Chondrocyte (in vitro differentiated cells): ENCODE measurements at regions not wholly inside any gene's neighbourhood (a gene's known extent, or its start where the extent isn't known, plus 50 kb on each side); places are given as distances from the start of the nearest gene placed in this dataset.

Experiments used
- DNase-seq: peaks from one replicate; pipeline ENCODE4 v3.0.0; 2021; ENCODE audit warnings: mixed read lengths, low spot score
- H3K27ac Mint-ChIP-seq: one replicate; pipeline ENCODE4 v1.8.0; 2021; ENCODE audit warnings: mild to moderate bottlenecking, moderate library complexity, mixed read lengths; ENCODE audit not compliant: unreplicated experiment
- H3K27me3 Mint-ChIP-seq: 2 replicates; pipeline ENCODE4 v1.8.0; 2021; ENCODE audit warnings: low read depth, mixed read lengths
- H3K36me3 Mint-ChIP-seq: 2 replicates; pipeline ENCODE4 v1.8.0; 2021; ENCODE audit warnings: low read depth, mixed read lengths
- H3K4me1 Mint-ChIP-seq: 2 replicates; pipeline ENCODE4 v1.8.0; 2021; ENCODE audit warnings: low read depth, mild to moderate bottlenecking, mixed read lengths
- H3K4me3 Mint-ChIP-seq: one replicate; pipeline ENCODE4 v1.8.0; 2021; ENCODE audit warnings: mild to moderate bottlenecking, moderate library complexity, mixed read lengths; ENCODE audit not compliant: unreplicated experiment
- H3K9me3 Mint-ChIP-seq: 2 replicates; pipeline ENCODE4 v1.8.0; 2021; ENCODE audit warnings: low read depth, mixed read lengths
- CTCF ChIP-seq: fragments of 200-600 bp; sonication (generic); IDR thresholded peaks from 2 replicates; pipeline ENCODE4 v1.5.0; 2021; ENCODE audit warnings: antibody characterized with exemption, mild to moderate bottlenecking, moderate library complexity

GRCh38 chr1:98471633-98472032, 189.9 kb upstream of the SNX7 start:
- no peak overlapping the region for H3K27ac Mint-ChIP-seq
- H3K27me3 Mint-ChIP-seq: no peaks in the 10 kb centered on the region
- no peak for TF ChIP-seq CTCF
- H3K4me3 Mint-ChIP-seq: no peak overlapping the region
- no peaks in the 10 kb centered on the region for H3K9me3 Mint-ChIP-seq
- H3K36me3 Mint-ChIP-seq: no peaks in the 10 kb centered on the region
- H3K4me1 Mint-ChIP-seq: peaks cover 7% of the 10 kb centered on the region
- DNase-seq: no peak

- Mint-ChIP-seq H3K9me3 (no peaks in the 10 kb centered on the region), H3K4me3 (no peak overlapping the region), H3K27ac (no peak overlapping the region), H3K27me3 (no peaks in the 10 kb centered on the region), H3K36me3 (no peaks in the 10 kb centered on the region), H3K4me1 (peaks cover 10% of the 10 kb centered on the region)
- peak; percentile 98 for TF ChIP-seq CTCF
- no peak for DNase-seq
Measured at GRCh38 chr1:98468111-98468717, 193.3 kb upstream of the SNX7 start.

GRCh38 chr1:98467586-98467985, 193.9 kb upstream of the SNX7 start:
- DNase-seq: no peak

GRCh38 chr1:98467122-98467521, 194.4 kb upstream of the SNX7 start:
- no peak for DNase-seq
- no peak for TF ChIP-seq CTCF
- no peaks in the 10 kb centered on the region for H3K27me3 Mint-ChIP-seq
- peaks cover 10% of the 10 kb centered on the region for H3K4me1 Mint-ChIP-seq
- no peak overlapping the region for H3K27ac Mint-ChIP-seq
- H3K36me3 Mint-ChIP-seq: no peaks in the 10 kb centered on the region
- no peak overlapping the region for H3K4me3 Mint-ChIP-seq
- H3K9me3 Mint-ChIP-seq: no peaks in the 10 kb centered on the region

More at GRCh38 chr1:98467586-98467985, 193.9 kb upstream of the SNX7 start:
- no peaks in the 10 kb centered on the region for H3K36me3 Mint-ChIP-seq
- peaks cover 10% of the 10 kb centered on the region for H3K4me1 Mint-ChIP-seq
- H3K27ac Mint-ChIP-seq: no peak overlapping the region
- no peaks in the 10 kb centered on the region for H3K27me3 Mint-ChIP-seq
- H3K9me3 Mint-ChIP-seq: no peaks in the 10 kb centered on the region
- peak overlapping the region; percentile 50 for H3K4me3 Mint-ChIP-seq
- TF ChIP-seq CTCF: no peak

GRCh38 chr1:98461873-98462385, 199.6 kb upstream of the SNX7 start:
- TF ChIP-seq CTCF: no peak
- Mint-ChIP-seq H3K36me3 (no peaks in the 10 kb centered on the region), H3K4me3 (no peak overlapping the region), H3K27me3 (peaks cover 1% of the 10 kb centered on the region), H3K9me3 (no peaks in the 10 kb centered on the region), H3K4me1 (peaks cover 3% of the 10 kb centered on the region), H3K27ac (no peak overlapping the region)
- DNase-seq: no peak
